Heart left ventricle (tissue), 16 donors: ENCODE measurements at regions not wholly inside any gene's neighbourhood (a gene's known extent, or its start where the extent isn't known, plus 50 kb on each side); places are given as distances from the start of the nearest gene placed in this dataset.

Experiments used
- ATAC-seq, 4 donors: fragments of 200-7000 bp; cut with Tn5 transposase; one replicate each; pipeline ENCODE4 v1.9.1; 2020 to 2022; ENCODE audit warnings: moderate library complexity in 4 of 4, mild to moderate bottlenecking in 3 of 4, moderate number of reproducible peaks in 1 of 4
- DNase-seq, 5 donors: peaks; one replicate each; pipeline ENCODE4 v3.0.0-alpha.2; 2020
- H3K27ac ChIP-seq, 12 donors: fragments of 200-600 bp; sonication (generic) in 4 of 12; one replicate each; pipeline versions ENCODE4 v1.5.0 to v1.8.0; 2016 to 2022; ENCODE audit warnings: mild to moderate bottlenecking in 2 of 12
- H3K27me3 ChIP-seq, 9 donors: fragments of 200-600 bp; sonication (generic) in 2 of 9; one replicate each; pipeline versions ENCODE4 v1.5.1 to v1.8.0; 2016 to 2022; ENCODE audit warnings: mild to moderate bottlenecking in 3 of 9
- H3K36me3 ChIP-seq, 9 donors: fragments of 200-600 bp; sonication (generic) in 2 of 9; one replicate each; pipeline versions ENCODE4 v1.5.0 to v1.8.0; 2018 to 2022; ENCODE audit warnings: mild to moderate bottlenecking in 2 of 9
- H3K4me1 ChIP-seq, 12 donors: fragments of 200-600 bp; sonication (generic) in 4 of 12; one replicate each; pipeline versions ENCODE4 v1.5.0 to v1.8.0; 2016 to 2022; ENCODE audit warnings: mild to moderate bottlenecking in 3 of 12
- H3K4me3 ChIP-seq, 12 donors: fragments of 200-600 bp; sonication (generic) in 4 of 12; one replicate each; pipeline versions ENCODE4 v1.5.0 to v1.8.0; 2017 to 2022; ENCODE audit warnings: mild to moderate bottlenecking in 9 of 12, moderate library complexity in 4 of 12
- H3K9me3 ChIP-seq, 12 donors: fragments of 200-600 bp; sonication (generic) in 4 of 12; one replicate each; pipeline versions ENCODE4 v1.5.0 to v1.8.0; 2016 to 2022; ENCODE audit warnings: mild to moderate bottlenecking in 1 of 12
- POLR2A ChIP-seq, 2 donors: fragments of 450-650 bp; IDR thresholded peaks; one replicate each; pipeline ENCODE4 v1.6.1; 2017; ENCODE audit warnings: antibody characterized with exemption in 2 of 2, mild to moderate bottlenecking in 2 of 2, moderate library complexity in 2 of 2
- WGBS, 4 donors: extraction: QIAGEN DNeasy Blood & Tissue Kit in 2 of 4; methylation state at CpG; one replicate each; pipeline versions ENCODE4 v1.1.5 to v1.1.7; 2013 to 2018; 5-methylcytosine and 5-hydroxymethylcytosine counted together
- intact Hi-C, 10 donors: fragments of 100-400 bp; cut with DNase I; formaldehyde crosslinking; loops; one replicate each; pipeline versions ENCODE4 v1.11.1 to v1.14.2; 2022
- TF ChIP-seq, protein P1 (sequence below), 12 donors: fragments of 200-600 bp; sonication (generic) in 4 of 12; IDR thresholded peaks; one replicate each; pipeline versions ENCODE4 v1.5.0 to v1.8.0; 2018 to 2022; ENCODE audit warnings: antibody characterized with exemption in 12 of 12, mild to moderate bottlenecking in 5 of 12
- donor health status: ischemic (EF 13 %, LVEDD 7.1; RV severe dilation, severe dysfunction).
- donor health status: healthy with polysubstance abuse.
- donor health status: DM: no; HTN: yes; CAD: no.
- donor health status: DM: no; HTN: no; CAD: no.
- donor health status: ischemic (EF 25% LVEDD 6.9; RV normal size, moderate dysfunction).
- donor health status: ischemic (EF 25% LVEDD 5.7; RV mildly dilated, moderate dysfunction).
- donor health status: healthy.
- donor health status: DM: yes; HTN: yes; CAD: no.
- donor health status: ischemic (EF 35%, LVEDD 5.7; RV mildly dilated, moderate dysfunction).
- donor health status: nonischemic (EF 11% LVEDD 7.7; RV severe dilation, severe dysfunction).
- donor health status: DM: yes; HTN: yes; CAD: no.
- donor health status: PGD.
- donor health status: ischemic (EF 29% LVEDD 5.4; RV normal size, mild dysfunction).
- donor health status: nonischemic (EF 23%, LVEDD 6.1; RV moderate dilation, normal function).

DNA sequence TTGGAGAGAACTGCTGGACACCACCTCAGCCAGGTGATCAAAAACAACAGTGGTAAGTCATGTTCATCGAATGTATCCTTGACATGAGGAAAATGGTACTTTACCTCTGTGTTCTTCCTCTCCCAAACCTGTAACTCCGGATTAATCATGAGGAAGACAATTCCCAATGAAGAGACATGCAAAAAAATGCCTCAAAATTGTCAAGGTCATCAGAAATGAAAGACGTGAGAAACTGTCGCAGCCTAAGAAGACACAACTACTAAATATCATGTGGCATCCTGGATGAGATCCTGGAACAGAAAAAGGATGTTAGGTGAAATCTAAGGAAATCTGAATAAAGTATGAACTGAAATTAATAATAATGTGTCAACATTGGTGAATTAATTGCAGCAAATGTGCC, 178.4 kb downstream of the LACC1 start:
- TF ChIP-seq POLR2A (IDR thresholded peaks at IDR 0.05) = no peak
- TF ChIP-seq, protein P1, sequence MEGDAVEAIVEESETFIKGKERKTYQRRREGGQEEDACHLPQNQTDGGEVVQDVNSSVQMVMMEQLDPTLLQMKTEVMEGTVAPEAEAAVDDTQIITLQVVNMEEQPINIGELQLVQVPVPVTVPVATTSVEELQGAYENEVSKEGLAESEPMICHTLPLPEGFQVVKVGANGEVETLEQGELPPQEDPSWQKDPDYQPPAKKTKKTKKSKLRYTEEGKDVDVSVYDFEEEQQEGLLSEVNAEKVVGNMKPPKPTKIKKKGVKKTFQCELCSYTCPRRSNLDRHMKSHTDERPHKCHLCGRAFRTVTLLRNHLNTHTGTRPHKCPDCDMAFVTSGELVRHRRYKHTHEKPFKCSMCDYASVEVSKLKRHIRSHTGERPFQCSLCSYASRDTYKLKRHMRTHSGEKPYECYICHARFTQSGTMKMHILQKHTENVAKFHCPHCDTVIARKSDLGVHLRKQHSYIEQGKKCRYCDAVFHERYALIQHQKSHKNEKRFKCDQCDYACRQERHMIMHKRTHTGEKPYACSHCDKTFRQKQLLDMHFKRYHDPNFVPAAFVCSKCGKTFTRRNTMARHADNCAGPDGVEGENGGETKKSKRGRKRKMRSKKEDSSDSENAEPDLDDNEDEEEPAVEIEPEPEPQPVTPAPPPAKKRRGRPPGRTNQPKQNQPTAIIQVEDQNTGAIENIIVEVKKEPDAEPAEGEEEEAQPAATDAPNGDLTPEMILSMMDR (IDR thresholded peaks at IDR 0.05) = no peak
- Histone ChIP-seq H3K27ac (peak overlapping the region in 4 of 12 donors; percentile 17 to 36 (median 32)), H3K4me1 (peaks cover 0 to 34% (median 11%) of the 10 kb centered on the region in 12 donors), H3K27me3 (no peaks in the 10 kb centered on the region), H3K9me3 (no peaks in the 10 kb centered on the region), H3K4me3 (no peak overlapping the region), H3K36me3 (no peaks in the 10 kb centered on the region)
- WGBS, 4 donors = 61 to 72% (median 66%) methylated on average over 4 of the region's 4 CpGs
- intact Hi-C loops = loop anchor here in 6 of 10 donors (5.0 to 10.0 kb wide), 6 partner anchors 47 to 177 kb away; no protein-coding TSS in a partner anchor
- ATAC-seq (no peak), DNase-seq (no peak)

DNA sequence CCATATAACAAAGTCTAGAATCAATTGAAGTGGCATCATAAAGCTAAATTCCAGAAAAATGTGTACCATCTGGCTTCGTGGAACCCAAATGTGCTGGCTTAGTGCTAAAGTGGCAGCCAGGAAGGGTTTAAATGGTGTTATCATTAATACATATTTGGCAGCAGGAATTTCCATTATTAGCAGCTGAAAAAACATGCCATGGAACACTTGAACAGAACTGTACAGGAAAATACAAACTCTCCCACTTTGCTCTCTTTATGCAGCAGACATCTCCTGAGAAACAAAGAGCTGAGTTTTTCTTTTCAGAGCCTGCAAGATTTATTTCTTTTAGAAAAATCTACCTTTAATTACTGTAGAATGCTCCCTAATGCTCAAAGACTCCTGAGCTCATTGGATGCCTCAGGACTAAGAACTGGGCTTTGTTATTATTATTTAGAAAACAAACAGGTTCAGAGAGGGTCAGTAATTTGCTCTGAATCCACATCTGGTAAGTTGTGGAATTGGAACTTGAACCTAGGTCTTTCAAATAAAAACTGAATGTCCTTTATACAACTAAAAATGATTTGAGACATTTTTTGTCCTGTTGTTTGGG, 179.0 kb downstream of the LACC1 start:
- WGBS, 4 donors = 9 to 12% (median 11%) methylated on average over 1 of the region's 1 CpG
- Histone ChIP-seq H3K4me3 (no peak overlapping the region), H3K4me1 (peaks cover 0 to 29% (median 11%) of the 10 kb centered on the region in 12 donors), H3K9me3 (no peaks in the 10 kb centered on the region), H3K36me3 (no peaks in the 10 kb centered on the region), H3K27ac (peak overlapping the region in 7 of 12 donors; percentile 17 to 36 (median 31)), H3K27me3 (no peaks in the 10 kb centered on the region)
- no peak for DNase-seq
- no peak for TF ChIP-seq POLR2A (IDR thresholded peaks at IDR 0.05)
- TF ChIP-seq, protein P1 (IDR thresholded peaks at IDR 0.05) = no peak
- intact Hi-C loops = loop anchor here in 6 of 10 donors (5.0 to 10.0 kb wide), 6 partner anchors 46 to 176 kb away; no protein-coding TSS in a partner anchor
- peak in 1 of 4 donors; percentile 40 for ATAC-seq

DNA sequence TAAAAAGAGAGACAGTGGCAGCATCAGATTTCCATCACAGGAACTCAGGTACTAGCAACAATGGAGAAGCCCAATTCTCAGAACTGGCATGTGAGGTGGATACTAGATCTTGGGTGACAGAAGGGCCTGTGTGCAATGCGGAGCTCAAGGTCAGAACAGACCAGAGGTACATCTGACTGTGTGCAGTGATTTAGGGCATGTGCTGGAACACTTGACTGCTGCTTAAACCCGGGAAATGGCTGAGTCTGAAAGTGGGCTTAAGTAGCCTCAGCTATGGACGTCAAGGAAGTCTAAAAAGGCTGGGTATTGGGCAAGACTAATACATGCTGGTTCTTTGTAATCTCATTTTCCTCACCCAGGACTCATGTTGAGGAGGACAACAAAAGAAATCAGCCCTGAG, 182.2 kb downstream of the LACC1 start:
- WGBS, 4 donors = 89 to 92% (median 90%) methylated on average over 3 of the region's 3 CpGs
- intact Hi-C loops = loop anchor here in 2 of 10 donors (2.0 to 5.0 kb wide), 2 partner anchors 40 to 41 kb away; no protein-coding TSS in a partner anchor
- H3K4me1 ChIP-seq = peaks cover 0 to 23% (median 11%) of the 10 kb centered on the region in 12 donors
- TF ChIP-seq POLR2A (IDR thresholded peaks at IDR 0.05) = no peak
- TF ChIP-seq, protein P1 (IDR thresholded peaks at IDR 0.05) = no peak
- ATAC-seq (no peak), DNase-seq (no peak)
- H3K4me3 ChIP-seq = no peak overlapping the region
- no peaks in the 10 kb centered on the region for H3K27me3 ChIP-seq
- no peaks in the 10 kb centered on the region for H3K36me3 ChIP-seq
- H3K27ac ChIP-seq = no peak overlapping the region
- H3K9me3 ChIP-seq = no peaks in the 10 kb centered on the region

DNA sequence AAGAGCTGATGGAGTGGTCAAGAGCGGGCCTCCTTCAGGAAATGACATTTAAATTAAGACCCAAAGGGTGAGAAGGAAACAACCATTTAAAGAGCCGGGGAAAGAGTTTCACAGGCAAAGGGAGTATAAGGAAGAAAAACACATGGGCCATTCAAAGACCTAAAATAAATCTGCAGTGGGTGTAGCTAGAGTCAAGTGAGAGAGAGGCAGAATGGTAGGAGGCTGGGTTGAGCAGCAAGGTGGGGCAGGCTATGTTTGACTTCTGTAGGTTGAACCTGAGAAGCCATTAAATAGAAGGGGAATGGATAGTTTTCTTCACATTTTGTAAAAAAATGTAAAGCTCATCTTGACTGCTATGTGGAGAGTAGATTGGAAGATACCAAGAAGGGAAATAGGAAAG, 183.8 kb downstream of the LACC1 start:
- no peaks in the 10 kb centered on the region for H3K9me3 ChIP-seq
- TF ChIP-seq POLR2A (IDR thresholded peaks at IDR 0.05) = no peak
- TF ChIP-seq, protein P1 (IDR thresholded peaks at IDR 0.05) = no peak
- WGBS, 4 donors = 90 to 92% (median 90%) methylated on average over 2 of the region's 2 CpGs
- no peak for ATAC-seq
- H3K27me3 ChIP-seq = no peaks in the 10 kb centered on the region
- H3K36me3 ChIP-seq = no peaks in the 10 kb centered on the region
- no peak overlapping the region for H3K27ac ChIP-seq
- DNase-seq = no peak
- no peak overlapping the region for H3K4me3 ChIP-seq
- peaks cover 0 to 16% (median 7%) of the 10 kb centered on the region in 12 donors for H3K4me1 ChIP-seq
- intact Hi-C loops = loop anchor here in 1 of 10 donors (5.0 kb wide), 1 partner anchor 39 kb away; no protein-coding TSS in a partner anchor
